HG02678 (cell line): ENCODE measurements at regions not wholly inside any gene's neighbourhood (a gene's known extent, or its start where the extent isn't known, plus 50 kb on each side); places are given as distances from the start of the nearest gene placed in this dataset.
"Not testable (repeated sequence)": the region's sequence is repeated elsewhere in the genome, so short reads cannot be mapped to it uniquely, and the experiment has no call there.

Experiments used
- ATAC-seq: cut with Tn5 transposase; IDR thresholded peaks from one replicate; pipeline ENCODE4 v1.9.1; 2021; ENCODE audit warnings: mild to moderate bottlenecking, moderate library complexity; ENCODE audit not compliant: unreplicated experiment

- ATAC-seq = no peak
These were observed 97.1 kb downstream of the PLPPR4 start for GRCh38 chr1:99361406-99361805.

GRCh38 chr1:99363531-99363930, 99.2 kb downstream of the PLPPR4 start:
- ATAC-seq = no peak

GRCh38 chr1:99365141-99365540, 100.8 kb downstream of the PLPPR4 start:
- ATAC-seq = no peak

- ATAC-seq = no peak
These were observed 101.3 kb downstream of the PLPPR4 start for GRCh38 chr1:99365545-99365944.

- no peak for ATAC-seq
These were observed 104.9 kb downstream of the PLPPR4 start for GRCh38 chr1:99369154-99369553.

- ATAC-seq = no peak
These were observed 106.2 kb downstream of the PLPPR4 start for GRCh38 chr1:99370476-99370875.

- no peak for ATAC-seq
These were observed 107.1 kb downstream of the PLPPR4 start for GRCh38 chr1:99371413-99371812.

- no peak for ATAC-seq
These were observed 109.8 kb downstream of the PLPPR4 start for GRCh38 chr1:99374109-99374508.

- not testable (repeated sequence) for ATAC-seq
These were observed 110.4 kb downstream of the PLPPR4 start for GRCh38 chr1:99374693-99375092.

- ATAC-seq = no peak
These were observed 119.7 kb downstream of the PLPPR4 start for GRCh38 chr1:99384021-99384420.

- no peak for ATAC-seq
These were observed 121.6 kb downstream of the PLPPR4 start for GRCh38 chr1:99385852-99386251.

- no peak for ATAC-seq
These were observed 132.1 kb downstream of the PLPPR4 start for GRCh38 chr1:99396389-99396788.

GRCh38 chr1:99397029-99397428, 132.7 kb downstream of the PLPPR4 start:
- ATAC-seq = no peak

GRCh38 chr1:99397863-99398262, 133.6 kb downstream of the PLPPR4 start:
- ATAC-seq = no peak

GRCh38 chr1:99401556-99401955, 137.3 kb downstream of the PLPPR4 start:
- not testable (repeated sequence) for ATAC-seq

GRCh38 chr1:99404399-99404798, 140.1 kb downstream of the PLPPR4 start:
- not testable (repeated sequence) for ATAC-seq

- ATAC-seq = not testable (repeated sequence)
These were observed 141.0 kb downstream of the PLPPR4 start for GRCh38 chr1:99405325-99405724.

- ATAC-seq = no peak
These were observed 142.7 kb downstream of the PLPPR4 start for GRCh38 chr1:99407018-99407417.

- ATAC-seq = no peak
These were observed 159.8 kb downstream of the PLPPR4 start for GRCh38 chr1:99424087-99424486.

- no peak for ATAC-seq
These were observed 165.5 kb downstream of the PLPPR4 start for GRCh38 chr1:99429754-99430153.

GRCh38 chr1:99438656-99439230, 174.5 kb downstream of the PLPPR4 start:
- ATAC-seq = no peak

GRCh38 chr1:99439433-99440075, 175.3 kb downstream of the PLPPR4 start:
- no peak for ATAC-seq
